ENCODE measurements at regions not wholly inside any gene's neighbourhood (a gene's known extent, or its start where the extent isn't known, plus 50 kb on each side); places are given as distances from the start of the nearest gene placed in this dataset.
"Not testable (repeated sequence)": the region's sequence is repeated elsewhere in the genome, so short reads cannot be mapped to it uniquely, and the experiment has no call there.

DNA sequence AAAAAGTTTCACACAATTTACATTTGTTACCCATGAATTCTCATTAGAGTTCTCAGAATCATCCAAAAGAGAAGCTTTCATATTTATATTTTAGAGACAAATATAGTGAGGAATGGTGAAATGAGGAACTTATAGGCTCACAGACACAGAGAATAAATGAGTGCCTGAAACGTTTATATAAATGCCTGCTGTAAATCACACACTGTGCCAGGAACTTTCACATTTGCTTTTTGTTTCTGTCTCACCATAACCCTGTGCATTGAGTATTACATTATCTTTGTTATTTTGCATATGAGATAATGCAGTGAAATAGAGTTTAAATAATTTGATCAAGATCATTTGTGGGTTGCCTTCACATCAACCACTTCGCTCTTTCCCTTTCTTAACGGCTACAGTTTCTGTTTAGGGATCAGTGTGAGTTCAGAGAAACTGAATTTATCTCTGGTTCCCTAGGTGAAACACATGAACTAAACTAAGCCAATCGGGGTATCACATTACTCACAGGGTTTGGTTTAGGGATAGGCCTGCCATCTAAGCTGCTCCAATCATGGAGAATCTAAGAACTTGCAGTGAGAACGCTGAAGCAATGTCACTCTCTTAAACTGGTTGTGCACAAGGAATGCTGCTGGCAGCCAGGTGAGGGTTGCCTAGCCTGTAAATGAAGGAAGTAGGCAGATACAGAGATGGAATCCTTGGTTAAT lies 1339.2 kb upstream of the TENM4 start:
- DNase-seq (ENCODE audit: low read depth) = no peak

DNA sequence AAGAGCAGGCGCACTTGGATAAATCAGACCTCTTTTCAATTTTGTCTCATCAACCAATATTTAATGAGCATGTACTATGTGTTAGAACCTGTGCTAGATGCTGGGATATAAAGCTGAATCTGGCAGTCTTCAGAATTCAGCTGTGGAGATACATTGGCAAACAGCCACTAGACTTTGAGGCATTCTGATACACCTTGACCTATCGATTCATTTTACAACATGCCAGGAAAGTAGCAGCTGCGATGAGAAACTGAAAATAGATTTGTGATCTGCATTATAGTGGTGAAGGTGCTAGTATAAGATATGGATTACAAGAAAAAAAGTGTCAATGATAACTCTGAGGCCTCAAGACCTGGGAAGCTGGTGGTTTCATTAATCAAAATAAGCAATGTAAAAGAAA lies 1338.1 kb upstream of the TENM4 start:
- DNase-seq (ENCODE audit: low read depth) = no peak

DNA sequence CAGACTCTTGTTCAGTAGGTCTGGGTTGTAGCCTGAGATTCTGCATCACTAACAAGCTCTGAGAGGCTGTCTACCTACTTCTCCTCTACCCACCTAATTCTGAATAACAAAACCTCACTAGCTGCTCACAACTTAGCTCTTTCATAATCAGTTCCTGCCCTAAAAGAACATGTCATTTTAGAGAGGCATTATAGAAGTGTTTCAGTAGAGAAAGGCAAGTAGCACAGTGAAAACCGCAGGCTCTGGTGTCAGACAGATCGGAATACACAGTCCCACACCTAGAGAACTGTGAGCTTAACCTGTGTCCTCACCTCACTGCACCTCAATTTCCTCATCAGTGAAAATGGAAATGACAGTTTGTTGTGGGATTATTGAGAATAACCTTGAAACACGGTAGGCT lies 1337.6 kb upstream of the TENM4 start:
- no peak for DNase-seq (ENCODE audit: low read depth)

DNA sequence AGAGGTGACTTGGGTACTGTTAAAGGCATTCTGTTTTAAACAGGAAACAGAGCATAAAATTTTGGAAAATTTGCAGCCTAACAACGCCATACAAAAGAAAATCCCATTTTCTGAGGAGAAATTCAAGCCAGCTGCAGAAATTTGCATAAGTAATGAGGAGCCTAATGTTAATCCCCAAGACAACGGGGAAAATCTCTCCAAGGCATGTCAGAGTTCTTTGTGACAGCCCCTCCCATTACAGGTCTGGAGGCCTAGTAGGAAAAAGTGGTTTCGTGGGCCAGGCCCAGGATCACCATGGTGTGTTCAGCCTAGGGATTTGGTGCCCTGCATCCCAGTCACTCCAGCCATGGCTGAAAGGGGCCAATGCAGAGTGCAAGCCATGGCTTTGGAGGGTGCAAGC lies 1333.1 kb upstream of the TENM4 start:
- DNase-seq (ENCODE audit: low read depth) = no peak

DNA sequence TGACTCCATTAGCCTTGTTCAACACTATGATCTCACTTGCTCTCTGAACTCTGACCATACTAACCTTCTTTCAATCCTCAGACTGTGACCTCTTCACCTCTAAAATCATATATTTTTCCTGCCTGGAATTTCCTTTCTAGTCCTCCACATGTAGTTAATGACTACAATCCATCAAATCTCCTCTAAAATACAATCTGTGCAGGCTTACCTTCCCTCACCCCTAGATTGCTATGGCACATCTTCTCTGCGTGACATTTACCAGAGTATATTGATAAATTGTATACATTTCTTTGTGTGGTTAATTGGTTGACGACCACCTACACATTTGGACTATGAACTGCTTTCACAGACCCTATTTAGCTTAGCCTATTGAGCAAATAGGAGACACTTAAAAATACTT lies 1330.2 kb upstream of the TENM4 start:
- no peak for DNase-seq (ENCODE audit: low read depth)

DNA sequence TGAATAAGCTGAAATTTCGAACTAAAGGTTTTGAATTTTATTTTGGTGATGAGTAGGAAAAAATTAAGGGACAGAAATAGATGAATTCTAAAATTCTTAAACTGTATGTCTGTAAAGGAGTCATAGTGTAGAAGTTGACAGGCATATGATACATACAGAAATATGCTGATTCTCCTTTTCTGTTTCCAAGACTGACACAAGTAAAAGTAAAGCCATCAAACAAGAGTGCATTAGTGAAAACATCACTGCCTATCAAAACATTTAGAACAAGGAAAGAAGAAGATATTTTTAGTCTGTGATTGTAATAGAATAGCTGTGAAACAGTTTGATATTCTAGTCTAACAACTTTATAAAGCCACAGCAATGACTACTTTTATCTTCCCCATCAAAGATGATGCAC lies 1318.0 kb upstream of the TENM4 start:
- no peak for DNase-seq (ENCODE audit: low read depth)

DNA sequence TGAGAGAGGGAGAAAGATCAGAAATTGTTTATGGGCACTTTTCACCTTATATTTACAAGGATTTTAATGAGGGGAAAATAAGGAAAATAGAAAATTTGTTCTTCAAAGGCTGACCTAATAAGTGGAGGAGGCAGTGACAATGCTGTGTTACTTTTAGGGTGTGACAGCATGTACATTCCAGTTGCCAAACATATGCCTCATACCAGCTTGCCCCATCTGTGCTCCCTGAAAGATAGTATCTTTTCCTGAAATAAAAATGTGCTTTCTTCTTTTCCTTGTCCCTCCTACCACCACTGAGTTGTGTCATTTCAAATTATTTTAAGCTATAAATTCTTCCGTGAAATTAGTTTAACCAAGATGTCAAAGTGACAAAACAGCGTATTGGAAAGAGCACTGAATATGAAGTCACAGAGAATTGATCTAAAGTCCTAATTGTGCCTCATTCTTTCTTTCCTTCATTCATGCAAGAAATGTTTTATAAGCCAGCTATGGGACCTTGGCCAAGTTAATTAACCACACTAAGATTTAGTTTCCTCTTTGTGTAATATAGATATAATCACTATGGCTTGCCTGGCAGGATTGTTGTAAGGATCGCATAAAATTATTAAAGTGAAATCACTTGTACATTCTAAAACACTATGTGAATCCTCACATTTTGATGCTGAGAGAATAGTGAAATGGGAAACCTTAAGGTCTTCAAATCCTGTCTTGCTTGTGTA lies 1307.5 kb upstream of the TENM4 start:
- no peak for DNase-seq (ENCODE audit: low read depth)

DNA sequence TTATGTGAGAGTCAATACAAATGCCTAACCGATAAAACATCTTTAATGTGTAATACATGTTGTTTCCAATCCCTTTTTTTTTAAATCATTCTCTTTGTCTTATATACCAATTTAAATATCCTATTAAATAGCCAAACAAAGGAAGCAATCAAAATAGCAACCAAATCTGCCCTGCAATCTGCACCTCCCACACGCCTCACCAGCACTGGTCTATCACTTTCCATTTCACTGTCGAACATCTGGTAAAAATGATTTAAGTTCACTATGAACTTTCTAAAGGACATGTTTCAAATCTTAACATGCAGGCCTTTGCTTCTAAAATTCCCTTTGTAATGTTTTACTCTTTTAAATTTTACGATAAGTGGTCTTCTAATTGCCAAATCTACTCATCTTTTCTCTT lies 1305.5 kb upstream of the TENM4 start:
- DNase-seq (ENCODE audit: low read depth) = no peak

DNA sequence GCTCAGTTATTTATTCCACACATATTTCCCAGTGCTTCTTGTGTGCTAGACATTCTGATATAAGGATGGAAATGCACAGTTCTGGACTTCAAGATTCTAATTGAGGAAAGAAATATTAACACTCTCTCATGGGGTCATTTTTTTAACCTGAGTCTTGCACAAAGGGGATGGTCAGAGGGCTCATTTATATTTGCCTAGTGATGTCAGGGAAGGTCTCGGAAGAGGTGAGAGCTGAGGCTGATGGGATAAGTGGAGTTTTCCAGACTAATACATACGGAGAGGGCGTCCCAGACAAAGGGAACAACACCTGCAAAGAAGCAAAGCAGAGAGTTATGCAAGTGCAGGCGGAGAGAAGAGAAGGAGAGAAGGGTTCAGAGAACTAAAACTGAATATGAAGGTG lies 1304.6 kb upstream of the TENM4 start:
- no peak for DNase-seq (ENCODE audit: low read depth)

DNA sequence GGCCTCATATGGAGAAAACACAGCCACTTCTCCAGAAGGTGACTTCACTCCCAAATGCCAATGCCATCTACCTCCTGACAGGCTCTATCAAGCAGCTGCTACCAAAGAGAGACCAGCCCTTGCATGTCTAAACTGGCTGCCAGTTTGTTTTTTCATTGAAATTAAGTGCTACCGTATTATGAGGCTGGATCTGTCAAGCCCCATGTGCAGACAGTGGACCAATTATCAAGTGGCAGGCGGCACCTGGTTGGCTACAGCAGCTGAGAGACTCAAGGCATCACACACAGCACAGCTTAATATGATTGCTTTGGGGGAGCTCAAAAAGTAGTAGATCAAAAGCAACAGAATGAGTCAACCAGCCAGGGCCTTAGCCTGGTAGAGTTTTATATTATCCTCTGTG lies 1293.0 kb upstream of the TENM4 start:
- DNase-seq (ENCODE audit: low read depth) = no peak

DNA sequence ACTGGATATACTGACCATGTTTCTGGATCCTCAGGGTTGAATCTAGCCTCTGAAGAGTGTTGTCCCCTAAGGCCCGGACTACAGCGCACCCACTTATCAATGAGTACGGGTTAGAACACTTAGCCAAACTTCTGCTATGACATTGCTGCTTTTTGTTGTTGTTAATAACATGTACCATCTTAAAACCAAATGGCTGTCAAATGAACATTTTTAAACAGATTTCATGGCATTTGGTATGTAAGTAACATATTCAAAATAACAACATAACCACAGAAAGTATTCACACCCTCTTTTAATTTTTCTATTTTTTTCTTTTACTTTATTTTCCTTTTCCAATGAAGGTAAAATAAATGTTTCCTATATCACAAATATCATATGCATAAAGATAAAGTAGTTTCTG lies 1292.5 kb upstream of the TENM4 start:
- DNase-seq (ENCODE audit: low read depth) = no peak

DNA sequence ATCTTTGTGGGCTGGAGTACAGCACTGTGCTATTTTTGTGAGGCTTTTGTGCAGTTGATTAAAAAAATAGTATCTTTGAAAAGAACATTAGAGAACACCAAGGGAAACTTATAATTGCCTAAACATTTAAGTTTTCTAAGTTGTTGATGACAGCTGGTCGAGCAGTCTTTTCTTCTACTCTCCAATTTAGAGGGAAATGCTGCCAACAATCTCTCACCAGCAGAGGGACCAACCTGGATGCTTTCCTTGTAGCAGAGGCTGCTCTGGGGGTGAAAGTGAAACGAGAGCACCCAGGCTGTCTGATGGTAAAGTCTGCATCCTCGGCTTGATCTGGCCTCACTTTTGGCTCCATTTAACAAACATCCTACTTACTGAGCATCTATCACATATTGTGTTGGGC lies 1286.5 kb upstream of the TENM4 start:
- no peak for DNase-seq (ENCODE audit: low read depth)

DNA sequence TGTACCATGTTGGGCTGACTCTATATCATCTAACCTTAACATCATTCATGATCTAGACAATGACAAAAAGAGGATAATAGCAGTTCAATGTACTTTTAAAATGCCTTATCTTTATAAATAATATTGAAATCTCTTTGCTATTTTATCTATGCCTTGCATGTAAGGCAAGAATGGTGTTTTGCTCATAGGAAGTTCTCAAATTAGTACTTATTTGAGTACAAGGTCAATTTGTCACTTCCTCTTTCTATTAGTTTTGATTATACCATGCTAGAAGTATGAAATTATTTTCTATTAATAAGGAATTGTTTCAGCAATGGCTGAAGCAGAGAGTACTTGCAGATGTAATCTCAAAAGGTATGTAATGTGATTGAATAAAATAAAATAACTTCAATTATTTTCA lies 1285.4 kb upstream of the TENM4 start:
- DNase-seq (ENCODE audit: low read depth) = no peak

DNA sequence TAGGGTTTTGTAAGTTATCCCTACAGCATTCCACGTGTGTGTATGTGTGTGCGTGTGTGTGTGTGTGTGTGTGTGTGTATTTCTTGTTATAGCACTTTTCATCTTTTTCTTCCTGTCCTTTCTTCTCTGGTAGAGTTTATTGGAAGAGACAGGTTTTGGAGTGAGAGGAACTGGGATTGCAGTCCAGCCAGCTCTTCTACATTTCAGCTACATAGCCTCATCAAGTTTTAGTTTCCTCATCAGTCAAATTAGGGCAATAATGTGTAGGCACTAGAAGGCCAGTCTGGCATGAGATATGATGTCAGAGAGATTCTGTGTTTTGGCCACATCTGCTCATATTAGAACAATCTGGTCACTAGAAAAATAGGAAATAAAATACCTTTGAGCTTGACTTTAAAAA lies 1283.5 kb upstream of the TENM4 start:
- no peak for DNase-seq (ENCODE audit: low read depth)

DNA sequence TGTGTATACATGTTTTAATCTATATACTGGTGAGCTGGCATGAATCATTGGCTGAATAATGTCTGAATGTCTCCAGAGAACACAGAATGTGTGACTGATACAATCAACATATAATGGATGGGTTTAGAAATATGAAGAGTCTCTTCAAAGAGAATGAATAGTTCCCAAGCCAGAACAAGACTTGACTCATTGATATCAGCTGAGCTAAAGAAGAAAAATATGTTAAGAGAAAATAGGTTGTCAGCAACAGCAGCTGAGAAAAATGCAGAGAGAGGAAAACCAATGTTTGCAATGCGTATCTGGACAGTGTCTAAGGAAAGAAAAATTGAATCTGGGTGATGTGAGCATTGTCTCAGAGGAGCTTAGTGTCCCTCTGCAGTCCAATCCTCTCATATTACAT lies 1281.8 kb upstream of the TENM4 start:
- DNase-seq (ENCODE audit: low read depth) = no peak

DNA sequence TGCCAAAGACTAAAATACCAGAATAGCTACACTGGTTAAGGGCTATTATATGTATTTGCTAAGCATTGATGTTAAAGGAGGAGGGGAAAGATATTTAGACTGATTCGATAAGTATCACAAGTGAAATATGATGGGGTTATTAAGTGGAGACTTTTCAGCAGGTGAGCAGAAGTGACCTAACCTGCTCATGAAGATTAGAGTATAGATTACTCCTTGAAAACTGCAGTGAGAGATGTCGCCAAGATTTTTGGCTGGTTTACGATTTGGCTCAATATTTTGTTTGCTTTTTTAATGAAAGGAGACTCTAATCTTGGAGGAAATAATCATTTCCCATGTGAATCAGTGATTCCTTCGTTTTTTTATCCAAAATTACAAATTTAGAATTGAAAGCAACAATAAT lies 1279.5 kb upstream of the TENM4 start:
- DNase-seq (ENCODE audit: low read depth) = no peak

DNA sequence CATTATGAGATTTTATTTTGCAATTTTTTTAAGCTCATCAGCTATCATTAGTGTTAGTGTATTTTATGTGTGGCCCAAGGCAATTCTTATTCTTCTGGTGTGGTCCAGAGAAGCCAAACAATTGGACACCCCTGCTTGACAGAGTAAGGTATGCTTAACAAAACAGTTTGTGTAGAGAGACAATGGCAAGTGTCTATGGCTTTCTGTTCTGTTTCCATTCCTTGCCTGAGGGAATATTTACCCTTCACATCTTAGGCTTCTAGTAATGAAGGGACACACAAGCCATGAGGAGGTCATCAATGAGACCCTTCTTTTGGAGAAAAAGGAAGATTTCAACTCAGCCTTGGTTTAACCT lies 1278.4 kb upstream of the TENM4 start:
- no peak for DNase-seq (ENCODE audit: low read depth)

DNA sequence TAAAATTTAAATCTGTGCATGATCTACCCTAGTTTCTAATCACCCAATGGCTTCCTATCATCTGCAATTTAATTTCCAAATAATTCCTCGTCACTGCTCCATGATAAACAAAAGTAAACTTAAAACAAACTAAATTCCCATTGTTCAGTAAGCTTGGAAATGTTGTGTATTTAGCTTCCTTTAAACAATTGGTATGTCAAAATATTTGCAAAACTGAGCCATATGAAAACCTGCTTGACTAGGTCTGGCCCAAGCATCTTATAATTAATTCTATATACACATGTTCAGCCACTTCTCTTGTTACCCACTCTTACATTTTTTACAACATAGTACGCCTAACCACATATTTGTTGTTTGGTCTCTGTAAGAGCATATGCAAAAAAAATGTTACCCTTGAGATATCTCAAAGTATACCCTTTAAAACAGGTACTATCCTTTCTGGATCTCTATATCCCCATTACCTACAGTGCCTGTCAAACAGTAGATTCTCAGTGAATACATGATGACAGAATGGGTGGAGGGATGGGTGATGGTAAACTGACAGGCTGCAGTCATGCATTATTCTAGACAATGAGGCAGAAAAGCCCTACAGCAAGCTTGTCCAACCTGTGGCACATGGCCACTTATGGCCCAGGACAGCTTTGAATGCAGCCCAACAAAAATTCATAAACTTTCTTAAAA lies 1277.9 kb upstream of the TENM4 start:
- DNase-seq (ENCODE audit: low read depth) = no peak

DNA sequence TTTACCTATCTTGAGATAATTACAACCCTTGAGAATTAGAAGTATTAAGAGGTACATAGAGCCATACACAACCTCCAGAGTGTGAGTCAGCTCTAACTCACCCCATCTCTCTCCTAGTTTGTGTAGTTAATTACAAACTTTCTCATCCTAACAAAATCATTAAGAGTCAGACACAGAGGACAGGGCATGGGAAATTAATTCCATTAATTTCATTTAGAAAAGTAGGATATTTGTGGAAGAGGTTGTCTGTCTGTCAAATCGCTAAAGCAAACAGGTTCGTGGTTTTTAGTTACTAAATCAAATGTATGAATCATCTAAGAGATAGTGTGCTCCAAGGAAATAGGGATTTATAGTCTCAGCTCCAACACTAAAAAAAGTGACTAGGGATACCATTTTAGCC lies 1261.4 kb upstream of the TENM4 start:
- DNase-seq (ENCODE audit: low read depth) = no peak

DNA sequence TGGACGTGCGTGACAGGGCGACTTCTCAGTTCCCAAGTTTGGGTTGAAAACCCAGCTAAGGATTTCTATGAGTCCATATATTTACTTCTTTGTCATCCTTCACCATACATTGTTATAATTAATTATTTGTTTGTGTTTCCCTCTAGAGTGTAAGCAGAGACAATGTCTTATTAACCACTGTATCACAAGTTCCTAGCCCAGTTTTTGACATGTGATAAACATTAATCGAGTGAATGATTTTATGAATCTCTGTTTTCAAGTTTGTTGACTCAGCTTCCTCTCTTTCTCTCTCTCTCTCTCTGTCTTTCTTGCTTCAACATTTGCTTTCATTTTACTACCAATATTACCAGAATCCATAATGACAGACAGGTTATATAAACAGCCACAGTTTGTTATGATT lies 1259.6 kb upstream of the TENM4 start:
- DNase-seq (ENCODE audit: low read depth) = no peak

DNA sequence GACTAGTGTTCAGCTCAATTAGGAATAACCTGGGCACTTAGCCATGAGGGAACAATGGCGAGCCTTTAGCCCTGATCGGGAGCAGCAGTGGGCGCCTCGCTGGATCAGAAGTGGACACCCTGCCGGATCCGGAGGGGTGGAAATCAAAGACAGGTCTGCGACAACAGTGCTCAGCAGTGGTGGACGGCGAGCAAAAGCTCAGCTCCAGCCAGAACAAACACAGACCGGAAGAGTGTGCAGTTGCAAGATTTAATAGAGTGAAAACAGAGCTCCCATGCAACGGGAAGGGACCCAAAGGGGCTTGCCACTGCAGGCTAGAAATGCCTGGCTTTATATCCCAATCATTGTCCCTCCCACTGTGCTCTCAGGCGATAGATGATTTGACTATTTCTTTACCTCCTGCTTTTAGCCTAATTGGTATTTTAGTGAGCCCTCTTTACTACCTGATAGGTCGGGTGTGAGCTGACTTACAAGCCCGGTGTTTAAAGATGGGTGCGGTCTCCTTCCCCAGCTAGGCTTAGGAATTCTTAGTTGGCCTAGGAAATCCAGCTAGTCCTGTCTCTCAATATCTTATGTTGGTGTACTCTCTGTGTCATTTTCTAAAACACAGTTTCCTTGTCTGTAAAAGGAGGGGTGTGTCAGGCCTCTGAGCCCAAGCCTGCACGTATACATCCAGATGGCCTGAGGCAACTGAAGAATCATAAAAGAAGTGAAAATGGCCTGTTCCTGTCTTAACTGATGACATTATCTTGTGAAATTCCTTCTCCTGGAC lies 1258.8 kb upstream of the TENM4 start:
- not testable (repeated sequence) for DNase-seq (ENCODE audit: low read depth)

DNA sequence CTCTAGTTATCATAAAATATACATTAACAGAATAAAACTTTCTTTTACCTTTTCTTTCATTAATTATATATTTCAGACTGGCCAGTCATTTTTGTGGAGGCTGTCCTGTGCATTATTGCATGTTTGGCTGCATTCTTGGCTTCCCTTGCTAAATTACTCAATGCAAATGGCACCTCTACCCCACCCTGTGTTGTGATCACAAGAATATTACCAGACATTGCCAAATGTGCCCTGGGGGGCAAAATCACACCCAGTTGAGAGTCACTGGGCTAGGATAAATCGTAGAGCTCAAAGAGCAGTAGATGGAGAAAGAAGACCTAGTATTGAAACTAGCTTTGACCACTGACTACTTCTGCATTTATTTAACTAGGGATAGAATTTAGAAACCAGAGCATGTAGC lies 1257.8 kb upstream of the TENM4 start:
- no peak for DNase-seq (ENCODE audit: low read depth)

DNA sequence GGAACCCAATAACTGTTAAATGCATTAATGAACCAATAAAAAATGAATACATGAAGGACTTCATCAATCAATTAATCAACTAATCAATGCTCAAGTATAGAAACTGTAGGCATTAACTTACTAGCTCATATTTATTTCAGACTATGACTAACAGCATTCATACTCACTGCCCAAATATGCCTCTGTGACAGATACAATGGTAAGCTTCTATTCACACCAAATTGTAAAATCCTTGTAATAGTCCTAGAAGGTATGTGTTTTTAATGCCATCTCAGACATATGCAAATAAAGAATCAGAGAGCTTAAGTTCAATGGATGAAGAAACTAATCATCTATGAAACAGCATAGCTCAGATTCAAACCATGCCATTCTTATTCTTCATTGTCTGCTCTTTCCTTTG lies 1253.6 kb upstream of the TENM4 start:
- no peak for DNase-seq (ENCODE audit: low read depth)
